ENCODE measurements at regions not wholly inside any gene's neighbourhood (a gene's known extent, or its start where the extent isn't known, plus 50 kb on each side); places are given as distances from the start of the nearest gene placed in this dataset.

DNA sequence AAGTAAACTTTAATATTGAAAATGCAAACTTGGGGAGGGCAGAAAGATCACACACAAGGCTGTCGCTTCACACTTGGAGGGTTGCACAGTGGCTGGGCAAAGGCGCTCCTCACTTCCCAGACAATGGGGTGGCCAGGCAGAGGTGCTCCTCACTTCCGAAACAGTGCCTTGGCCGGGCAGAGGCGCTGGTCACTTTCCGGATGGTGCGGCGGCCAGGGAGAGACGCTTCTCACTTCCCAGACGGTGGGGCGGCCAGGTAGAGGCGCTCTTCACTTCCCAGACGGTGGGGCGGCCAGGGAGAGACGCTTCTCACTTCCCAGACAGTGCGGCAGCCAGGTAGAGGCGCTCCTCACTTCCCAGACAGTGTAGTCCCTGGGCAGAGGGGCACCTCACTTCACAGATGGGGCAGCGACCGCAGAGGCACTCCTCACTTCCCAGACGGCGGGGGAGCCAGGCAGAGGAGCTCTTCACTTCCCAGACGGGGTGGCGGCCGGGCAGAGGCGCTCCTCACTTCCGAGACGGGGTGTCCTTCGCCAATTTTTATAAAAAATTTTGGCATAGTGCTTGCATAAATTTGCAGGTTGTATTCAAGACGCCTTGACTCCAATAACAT is 140.8 kb upstream of the PZP start:
- DNase-seq (ENCODE audit: low read depth) = no peak
- TF ChIP-seq, protein P1, sequence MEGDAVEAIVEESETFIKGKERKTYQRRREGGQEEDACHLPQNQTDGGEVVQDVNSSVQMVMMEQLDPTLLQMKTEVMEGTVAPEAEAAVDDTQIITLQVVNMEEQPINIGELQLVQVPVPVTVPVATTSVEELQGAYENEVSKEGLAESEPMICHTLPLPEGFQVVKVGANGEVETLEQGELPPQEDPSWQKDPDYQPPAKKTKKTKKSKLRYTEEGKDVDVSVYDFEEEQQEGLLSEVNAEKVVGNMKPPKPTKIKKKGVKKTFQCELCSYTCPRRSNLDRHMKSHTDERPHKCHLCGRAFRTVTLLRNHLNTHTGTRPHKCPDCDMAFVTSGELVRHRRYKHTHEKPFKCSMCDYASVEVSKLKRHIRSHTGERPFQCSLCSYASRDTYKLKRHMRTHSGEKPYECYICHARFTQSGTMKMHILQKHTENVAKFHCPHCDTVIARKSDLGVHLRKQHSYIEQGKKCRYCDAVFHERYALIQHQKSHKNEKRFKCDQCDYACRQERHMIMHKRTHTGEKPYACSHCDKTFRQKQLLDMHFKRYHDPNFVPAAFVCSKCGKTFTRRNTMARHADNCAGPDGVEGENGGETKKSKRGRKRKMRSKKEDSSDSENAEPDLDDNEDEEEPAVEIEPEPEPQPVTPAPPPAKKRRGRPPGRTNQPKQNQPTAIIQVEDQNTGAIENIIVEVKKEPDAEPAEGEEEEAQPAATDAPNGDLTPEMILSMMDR (IDR thresholded peaks at IDR 0.05; ENCODE audit: insufficient read depth, low read depth, low read length, missing control alignments) = no peak
- no peak overlapping the region for H3K4me3 ChIP-seq (ENCODE audit: low read depth, low read length)

DNA sequence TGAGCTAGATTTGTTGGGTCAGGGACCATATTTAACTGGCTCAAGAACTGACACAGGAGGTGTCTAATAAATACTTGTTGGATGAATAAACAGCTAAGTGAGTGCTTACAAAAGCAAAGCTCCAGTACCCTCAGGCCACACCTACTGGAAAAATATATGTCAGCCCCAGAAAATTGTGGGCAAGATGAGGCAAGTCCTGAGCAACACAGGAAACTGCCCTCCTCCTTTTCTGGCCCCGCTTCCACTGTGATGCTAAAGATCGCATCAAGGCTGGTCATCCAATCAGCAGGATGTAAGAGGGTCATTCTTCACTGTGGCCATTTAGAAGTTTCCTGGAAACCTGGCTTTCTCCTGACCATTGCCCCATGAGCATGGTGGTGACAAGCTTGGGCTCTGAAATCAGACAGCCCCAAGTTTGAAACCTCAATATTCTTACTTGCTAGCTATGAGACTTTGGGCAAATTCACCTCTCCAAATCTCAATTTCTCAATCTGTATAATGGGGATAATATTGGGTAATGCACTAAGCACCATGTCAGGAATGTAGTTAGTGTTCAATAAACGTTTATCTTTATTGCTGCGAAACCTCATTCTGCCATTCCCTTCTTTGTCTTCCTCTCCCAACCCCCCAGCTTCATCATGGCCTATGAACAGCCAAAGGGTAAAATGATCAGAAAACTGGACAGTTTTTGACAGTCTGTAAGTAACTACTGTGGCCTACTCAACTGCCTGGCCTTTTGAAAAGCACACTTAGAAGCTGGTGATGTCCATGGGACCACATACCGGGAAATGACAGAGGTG is 139.3 kb upstream of the PZP start:
- DNase-seq (ENCODE audit: low read depth) = no peak
- H3K4me3 ChIP-seq (ENCODE audit: low read depth, low read length) = no peak overlapping the region
- TF ChIP-seq, protein P1 (IDR thresholded peaks at IDR 0.05; ENCODE audit: insufficient read depth, low read depth, low read length, missing control alignments) = no peak

DNA sequence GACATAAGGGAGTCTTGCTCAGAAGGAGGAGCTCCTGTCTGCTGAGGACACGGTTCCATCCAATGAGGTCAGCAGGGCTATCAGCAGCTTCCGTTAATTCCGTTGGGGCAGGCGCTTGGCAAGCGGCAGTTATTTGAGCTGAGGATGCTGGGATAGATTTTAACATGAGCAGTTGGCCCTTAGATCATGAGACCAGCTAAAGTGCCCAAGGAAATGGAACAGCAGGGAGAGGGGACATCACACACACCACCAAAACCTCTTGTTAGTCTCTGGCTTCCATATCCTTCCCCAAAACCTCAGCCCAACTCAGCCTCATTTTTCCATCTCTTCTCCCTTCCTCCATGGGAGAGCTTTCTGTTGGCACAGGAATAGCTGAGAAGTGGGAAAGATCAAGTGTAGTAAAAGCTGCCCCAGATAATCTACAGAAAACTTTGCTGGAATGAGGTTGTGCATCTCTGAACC is 138.7 kb upstream of the PZP start:
- DNase-seq (ENCODE audit: low read depth) = no peak

DNA sequence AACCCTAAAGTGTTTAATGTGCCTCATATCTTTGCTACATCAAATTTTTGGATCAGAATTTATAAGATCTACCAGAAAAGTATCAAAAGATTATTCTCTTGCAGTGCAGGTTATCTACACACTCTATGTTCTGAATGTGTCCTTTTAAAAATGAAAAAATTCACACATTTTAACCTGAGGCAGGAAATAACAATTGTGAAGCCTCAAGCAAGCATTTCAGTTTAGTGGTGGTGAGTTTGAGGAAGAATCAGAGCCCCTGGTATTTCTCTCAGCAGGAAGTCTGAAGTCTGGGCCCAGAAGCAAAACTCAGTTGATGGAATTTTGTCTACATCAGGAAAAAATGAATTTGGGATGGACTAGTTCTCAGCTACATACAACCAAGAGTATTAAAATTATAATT is 137.0 kb upstream of the PZP start:
- no peak overlapping the region for H3K4me3 ChIP-seq (ENCODE audit: low read depth, low read length)
- DNase-seq (ENCODE audit: low read depth) = no peak
- TF ChIP-seq, protein P1 (IDR thresholded peaks at IDR 0.05; ENCODE audit: insufficient read depth, low read depth, low read length, missing control alignments) = no peak

More for the DNA sequence above, 138.7 kb upstream of the PZP start:
- H3K4me3 ChIP-seq (ENCODE audit: low read depth, low read length) = no peak overlapping the region
- TF ChIP-seq, protein P1 (IDR thresholded peaks at IDR 0.05; ENCODE audit: insufficient read depth, low read depth, low read length, missing control alignments) = no peak

DNA sequence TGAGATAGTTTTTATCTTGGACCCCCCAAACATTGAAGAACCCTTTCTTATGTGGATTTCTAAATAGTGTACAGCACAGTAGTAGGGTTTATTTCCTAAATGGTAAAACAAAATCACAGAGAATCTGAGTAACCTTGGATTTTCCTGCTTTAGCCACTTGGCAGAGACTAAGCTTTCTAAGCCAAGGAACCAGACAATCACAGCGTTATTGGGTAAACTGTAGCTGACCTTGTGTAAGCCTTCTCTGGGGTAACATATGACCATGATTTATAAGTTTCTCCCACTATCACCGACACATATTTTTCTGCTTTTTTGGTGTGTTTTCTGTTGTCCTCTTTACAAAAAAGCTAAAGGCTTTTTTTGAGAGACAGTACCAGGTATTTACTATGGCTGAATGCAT is 136.3 kb upstream of the PZP start:
- no peak overlapping the region for H3K4me3 ChIP-seq (ENCODE audit: low read depth, low read length)
- DNase-seq (ENCODE audit: low read depth) = no peak
- TF ChIP-seq, protein P1 (IDR thresholded peaks at IDR 0.05; ENCODE audit: insufficient read depth, low read depth, low read length, missing control alignments) = no peak

DNA sequence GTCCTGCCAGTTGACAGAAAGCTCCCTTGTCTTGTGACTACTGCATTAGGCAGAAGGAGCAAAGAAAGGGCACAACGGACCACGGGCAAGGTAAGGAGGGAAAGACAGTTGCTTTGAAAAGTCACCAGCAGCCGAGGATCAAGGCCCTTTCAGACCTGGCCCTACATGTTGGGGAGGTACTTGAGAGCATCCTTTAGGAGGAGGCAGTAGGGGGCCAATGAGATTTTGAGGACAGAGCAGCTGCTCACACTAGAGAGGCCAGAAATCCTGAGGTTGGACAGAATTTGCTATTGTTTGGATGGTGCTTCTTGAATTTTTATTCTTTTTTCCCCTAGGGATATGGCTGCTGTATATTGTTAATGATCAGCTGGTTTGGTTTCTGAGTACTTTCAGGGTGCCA is 135.5 kb upstream of the PZP start:
- H3K4me3 ChIP-seq (ENCODE audit: low read depth, low read length) = no peak overlapping the region
- TF ChIP-seq, protein P1 (IDR thresholded peaks at IDR 0.05; ENCODE audit: insufficient read depth, low read depth, low read length, missing control alignments) = no peak
- no peak for DNase-seq (ENCODE audit: low read depth)

Data from GM12865 (cell line).